CD4-positive, alpha-beta T cell treated with Interferon alpha-2 for 1 hour (primary cell): ENCODE measurements at regions not wholly inside any gene's neighbourhood (a gene's known extent, or its start where the extent isn't known, plus 50 kb on each side); places are given as distances from the start of the nearest gene placed in this dataset.

ENCODE experiments used
- DNase-seq, 2 donors: peaks; one replicate each; pipeline ENCODE4 v3.0.0-alpha.2; 2020 to 2022

- DNase-seq = no peak
These were observed 161.4 kb downstream of the WT1 start for GRCh38 chr11:32273931-32274330.

GRCh38 chr11:32279672-32280071, 155.7 kb downstream of the WT1 start:
- no peak for DNase-seq

GRCh38 chr11:32280339-32280738, 155.0 kb downstream of the WT1 start:
- DNase-seq = no peak

GRCh38 chr11:32288276-32288675, 147.1 kb downstream of the WT1 start:
- DNase-seq = no peak

GRCh38 chr11:32289701-32290100, 145.6 kb downstream of the WT1 start:
- no peak for DNase-seq

GRCh38 chr11:32290783-32291182, 144.6 kb downstream of the WT1 start:
- DNase-seq = no peak

- peak in 1 of 2 donors; percentile 27 for DNase-seq
These were observed 137.7 kb downstream of the WT1 start for GRCh38 chr11:32297611-32298011.

- no peak for DNase-seq
These were observed 132.5 kb downstream of the WT1 start for GRCh38 chr11:32302826-32303225.

- no peak for DNase-seq
These were observed 130.8 kb downstream of the WT1 start for GRCh38 chr11:32304521-32304920.

GRCh38 chr11:32305460-32305859, 129.9 kb downstream of the WT1 start:
- no peak for DNase-seq

- no peak for DNase-seq
These were observed 127.9 kb downstream of the WT1 start for GRCh38 chr11:32307471-32307870.

- no peak for DNase-seq
These were observed 127.4 kb downstream of the WT1 start for GRCh38 chr11:32307913-32308312.

GRCh38 chr11:32309530-32310213, 125.7 kb downstream of the WT1 start:
- no peak for DNase-seq

GRCh38 chr11:32310214-32310601, 125.1 kb downstream of the WT1 start:
- no peak for DNase-seq

- DNase-seq = no peak
These were observed 123.8 kb downstream of the WT1 start for GRCh38 chr11:32311346-32312065.

- no peak for DNase-seq
These were observed 123.0 kb downstream of the WT1 start for GRCh38 chr11:32312206-32312817.

- peak; percentile 17 to 18 for DNase-seq
These were observed 122.4 kb downstream of the WT1 start for GRCh38 chr11:32312865-32313403.

GRCh38 chr11:32313477-32313876, 121.9 kb downstream of the WT1 start:
- DNase-seq = no peak

- no peak for DNase-seq
These were observed 120.2 kb downstream of the WT1 start for GRCh38 chr11:32315121-32315520.

- no peak for DNase-seq
These were observed 119.1 kb downstream of the WT1 start for GRCh38 chr11:32316232-32316631.

GRCh38 chr11:32316858-32317642, 118.3 kb downstream of the WT1 start:
- DNase-seq = no peak

GRCh38 chr11:32317643-32318042, 117.7 kb downstream of the WT1 start:
- no peak for DNase-seq
